Endothelial cell of umbilical vein (primary cell): ENCODE measurements at regions not wholly inside any gene's neighbourhood (a gene's known extent, or its start where the extent isn't known, plus 50 kb on each side); places are given as distances from the start of the nearest gene placed in this dataset.
"Not testable (repeated sequence)": the region's sequence is repeated elsewhere in the genome, so short reads cannot be mapped to it uniquely, and the experiment has no call there.

Experiments used
- BruUV-seq: library from RNA; stranded (reverse); fragments of 400-500 nt; replicated peaks from 2 replicates; lab custom pipeline; 2021; lab: Mats Ljungman, UMichigan
- CTCF ChIA-PET: fragments of 300-600, 350-600 bp; sonication (Branson Sonifier 250); formaldehyde crosslinking; loops from one replicate; lab custom pipeline; 2021; ENCODE audit warnings: antibody characterized with exemption, inconsistent platforms; lab: Charles Lee
- POLR2A ChIA-PET: fragments of 300-600, 350-600 bp; sonication (Branson Sonifier 250); formaldehyde crosslinking; loops from one replicate; lab custom pipeline; 2021; ENCODE audit warnings: antibody characterized with exemption, inconsistent platforms; lab: Charles Lee
- DNase-seq: peaks from one replicate; pipeline ENCODE4 v3.0.0-alpha.2; 2011; ENCODE audit warnings: low read depth, low spot score
- FAIRE-seq: peaks from 2 replicates; lab custom pipeline; 2011; peaks lifted over from hg19 to GRCh38; lab: Jason Lieb, UNC
- H2AFZ ChIP-seq: 2 replicates; pipeline ENCODE4 v1.6.0; 2012; ENCODE audit warnings: low read depth, low read length, control low read depth, inconsistent platforms
- H3K27ac ChIP-seq: 2 replicates; pipeline ENCODE4 v1.5.1; 2011; ENCODE audit warnings: low read depth, mild to moderate bottlenecking, control low read depth, low read length, moderate library complexity; ENCODE audit not compliant: insufficient read depth
- H3K27me3 ChIP-seq, 2 experiments: 2 replicates each; pipeline versions ENCODE4 v1.6.0 to v1.6.1; 2011; ENCODE audit warnings: low read length in 2 of 2, mixed read lengths in 1 of 2; ENCODE audit not compliant: control insufficient read depth in 2 of 2, insufficient read depth in 2 of 2
- H3K36me3 ChIP-seq, 2 experiments: 2 replicates in 1 of 2; 3 replicates in 1 of 2; pipeline ENCODE4 v1.5.1; 2011; ENCODE audit warnings: low read length in 2 of 2, mild to moderate bottlenecking in 1 of 2, moderate library complexity in 1 of 2; ENCODE audit not compliant: control insufficient read depth in 2 of 2, insufficient read depth in 2 of 2; ENCODE audit errors: extremely low read depth in 1 of 2
- H3K4me1 ChIP-seq: 3 replicates; pipeline ENCODE4 v1.5.1; 2011; ENCODE audit warnings: mild to moderate bottlenecking, low read length; ENCODE audit not compliant: control insufficient read depth, insufficient read depth; ENCODE audit errors: extremely low read depth
- H3K4me2 ChIP-seq: 2 replicates; pipeline ENCODE4 v1.6.1; 2011; ENCODE audit warnings: low read length, control low read depth, mixed read lengths; ENCODE audit not compliant: insufficient read depth
- H3K4me3 ChIP-seq, 3 experiments: fragments of 200-600 bp in 1 of 3; sonication (generic), shearing (Covaris generic) in 1 of 3; replicated peaks in 1 of 3; 2 replicates each; pipeline ENCODE4 v1.5.1; 2011 to 2016; ENCODE audit warnings: control low read depth in 3 of 3, low read length in 3 of 3, mild to moderate bottlenecking in 2 of 3, inconsistent platforms in 1 of 3, low read depth in 1 of 3, moderate library complexity in 1 of 3; ENCODE audit not compliant: insufficient read depth in 1 of 3
- H3K79me2 ChIP-seq: 2 replicates; pipeline ENCODE4 v1.6.0; 2012; ENCODE audit warnings: low read length, inconsistent platforms; ENCODE audit not compliant: control insufficient read depth, insufficient read depth
- H3K9ac ChIP-seq: replicated peaks from 2 replicates; pipeline ENCODE3; 2011; ENCODE audit warnings: low read length, control low read depth; ENCODE audit not compliant: insufficient read depth; ENCODE audit errors: extremely low read depth
- H3K9me1 ChIP-seq: replicated peaks from 3 replicates; pipeline ENCODE4 v1.6.0; 2011; ENCODE audit warnings: mild to moderate bottlenecking, low read length; ENCODE audit not compliant: control insufficient read depth, insufficient read depth; ENCODE audit errors: extremely low read depth
- H3K9me3 ChIP-seq: replicated peaks from 2 replicates; pipeline ENCODE4 v1.5.1; 2012; ENCODE audit warnings: low read length, inconsistent platforms; ENCODE audit not compliant: control insufficient read depth, insufficient read depth
- H4K20me1 ChIP-seq: replicated peaks from 2 replicates; pipeline ENCODE3; 2011; ENCODE audit warnings: mild to moderate bottlenecking, low read length; ENCODE audit not compliant: control insufficient read depth, insufficient read depth; ENCODE audit errors: extremely low read depth
- JUN ChIP-seq: IDR thresholded peaks from 2 replicates; pipeline ENCODE4 v1.6.1; 2011; ENCODE audit warnings: borderline replicate concordance, low read depth; ENCODE audit not compliant: insufficient read length, insufficient read depth
- POLR2AphosphoS5 ChIP-seq: IDR thresholded peaks from 2 replicates; pipeline ENCODE4 v1.6.1; 2012; ENCODE audit warnings: low read depth, mild to moderate bottlenecking, control low read depth, low read length, moderate library complexity; ENCODE audit not compliant: insufficient read depth
- dilution Hi-C: fragments of 300-500 bp; cut with MboI; formaldehyde crosslinking; loops from one replicate; pipeline ENCODE4 v1.15.0; 2019; ENCODE audit warnings: low sequenced_read_pairs; ENCODE audit not compliant: extremely low pct_ligation_motif_present
- intact Hi-C: fragments of 100-400 bp; cut with micrococcal nuclease; formaldehyde crosslinking; loops from one replicate; pipeline ENCODE4 v1.10.0; 2022

- POLR2A ChIA-PET, FAIRE-seq: not testable (repeated sequence)
- CTCF ChIA-PET = interaction anchor here (1.9 to 2.8 kb wide), 2 partner anchors 13 to 31 kb away, joined by 7 to 16 read pairs; no protein-coding TSS in a partner anchor
Measured at GRCh38 chr11:36733721-36734120, 135.7 kb upstream of the RAG2 start.

GRCh38 chr11:36730761-36731160, 132.7 kb upstream of the RAG2 start:
- Histone ChIP-seq H3K9me3 (no peaks in the 10 kb centered on the region), H3K9me1 (no peaks in the 10 kb centered on the region), H3K4me3 (no peak overlapping the region), H3K27ac (no peak overlapping the region), H3K4me1 (no peaks in the 10 kb centered on the region), H3K36me3 (no peaks in the 10 kb centered on the region), H4K20me1 (no peaks in the 10 kb centered on the region), H3K27me3 (no peaks in the 10 kb centered on the region), H3K4me2 (no peak overlapping the region), H3K9ac (no peak overlapping the region), H2AFZ (no peak overlapping the region), H3K79me2 (no peaks in the 10 kb centered on the region)
- FAIRE-seq = no peak
- ChIA-PET POLR2A (no interaction called here), CTCF (interaction anchor here (1.6 to 2.4 kb wide), 3 partner anchors 17 to 28 kb away, joined by 3 to 23 read pairs (median 5); no protein-coding TSS in a partner anchor)
- intact Hi-C loops (no loop called here), dilution Hi-C loops (no loop called here)
- BruUV-seq = no TSS peak
- DNase-seq = no peak
- TF ChIP-seq POLR2AphosphoS5 (no peak), JUN (no peak)

More at GRCh38 chr11:36733721-36734120, 135.7 kb upstream of the RAG2 start:
- H3K9ac ChIP-seq, H3K79me2 ChIP-seq, H2AFZ ChIP-seq, H4K20me1 ChIP-seq, H3K4me1 ChIP-seq, H3K4me2 ChIP-seq, H3K9me3 ChIP-seq, H3K27ac ChIP-seq, dilution Hi-C loops, intact Hi-C loops, DNase-seq, H3K9me1 ChIP-seq, H3K4me3 ChIP-seq, H3K36me3 ChIP-seq, BruUV-seq, H3K27me3 ChIP-seq: not testable (repeated sequence)
